ENCODE measurements at regions not wholly inside any gene's neighbourhood (a gene's known extent, or its start where the extent isn't known, plus 50 kb on each side); places are given as distances from the start of the nearest gene placed in this dataset.

DNA sequence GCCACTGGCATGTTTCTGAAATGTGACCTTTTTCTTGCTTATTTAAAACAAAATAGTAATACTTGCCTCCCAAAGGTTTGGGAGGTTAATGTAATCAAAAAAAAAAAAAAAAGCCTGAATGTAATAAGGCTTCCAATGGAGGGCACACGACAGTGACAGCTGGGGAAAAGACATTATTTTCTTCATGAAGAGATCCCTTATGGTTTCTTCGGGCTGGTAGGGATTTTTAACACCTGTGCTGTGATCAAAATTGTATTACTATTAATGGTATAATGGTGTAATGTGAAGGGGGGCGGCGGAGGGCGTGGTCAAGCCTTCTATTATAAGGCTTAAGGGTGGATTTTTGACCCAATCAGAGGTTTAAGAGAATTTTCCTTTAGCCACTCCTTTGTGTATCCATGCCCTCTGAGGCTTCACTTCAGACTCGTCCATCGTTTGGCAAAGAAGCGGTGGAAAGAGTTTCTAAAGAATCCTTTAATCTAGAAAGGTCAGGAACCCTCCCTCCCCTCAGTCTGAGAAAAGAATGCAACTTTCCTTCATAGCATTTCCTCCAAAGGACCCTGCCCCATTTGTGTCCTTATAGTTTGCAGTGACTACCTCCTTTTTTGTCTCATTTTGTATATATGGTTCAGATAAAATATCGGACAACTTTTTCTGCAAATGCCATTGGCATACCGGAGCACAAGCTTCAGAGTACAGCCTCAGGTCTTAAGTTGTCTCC, 89.5 kb upstream of the CHD2 start:
- TF ChIP-seq, protein P1, sequence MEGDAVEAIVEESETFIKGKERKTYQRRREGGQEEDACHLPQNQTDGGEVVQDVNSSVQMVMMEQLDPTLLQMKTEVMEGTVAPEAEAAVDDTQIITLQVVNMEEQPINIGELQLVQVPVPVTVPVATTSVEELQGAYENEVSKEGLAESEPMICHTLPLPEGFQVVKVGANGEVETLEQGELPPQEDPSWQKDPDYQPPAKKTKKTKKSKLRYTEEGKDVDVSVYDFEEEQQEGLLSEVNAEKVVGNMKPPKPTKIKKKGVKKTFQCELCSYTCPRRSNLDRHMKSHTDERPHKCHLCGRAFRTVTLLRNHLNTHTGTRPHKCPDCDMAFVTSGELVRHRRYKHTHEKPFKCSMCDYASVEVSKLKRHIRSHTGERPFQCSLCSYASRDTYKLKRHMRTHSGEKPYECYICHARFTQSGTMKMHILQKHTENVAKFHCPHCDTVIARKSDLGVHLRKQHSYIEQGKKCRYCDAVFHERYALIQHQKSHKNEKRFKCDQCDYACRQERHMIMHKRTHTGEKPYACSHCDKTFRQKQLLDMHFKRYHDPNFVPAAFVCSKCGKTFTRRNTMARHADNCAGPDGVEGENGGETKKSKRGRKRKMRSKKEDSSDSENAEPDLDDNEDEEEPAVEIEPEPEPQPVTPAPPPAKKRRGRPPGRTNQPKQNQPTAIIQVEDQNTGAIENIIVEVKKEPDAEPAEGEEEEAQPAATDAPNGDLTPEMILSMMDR (IDR thresholded peaks at IDR 0.05) = no peak
- DNase-seq (ENCODE audit: low spot score) (no peak), ATAC-seq (ENCODE audit: low FRiP score) (peak; percentile 17)

GRCh38 chr15:92811148-92811913, 88.8 kb upstream of the CHD2 start:
- DNase-seq (ENCODE audit: low spot score) (no peak), ATAC-seq (ENCODE audit: low FRiP score) (no peak)
- TF ChIP-seq, protein P1 (IDR thresholded peaks at IDR 0.05) = no peak

- no peak for DNase-seq (ENCODE audit: low spot score)
- ATAC-seq (ENCODE audit: low FRiP score) = no peak
- TF ChIP-seq, protein P1 (IDR thresholded peaks at IDR 0.05) = no peak
Measured at GRCh38 chr15:92812271-92812670, 87.9 kb upstream of the CHD2 start.

DNA sequence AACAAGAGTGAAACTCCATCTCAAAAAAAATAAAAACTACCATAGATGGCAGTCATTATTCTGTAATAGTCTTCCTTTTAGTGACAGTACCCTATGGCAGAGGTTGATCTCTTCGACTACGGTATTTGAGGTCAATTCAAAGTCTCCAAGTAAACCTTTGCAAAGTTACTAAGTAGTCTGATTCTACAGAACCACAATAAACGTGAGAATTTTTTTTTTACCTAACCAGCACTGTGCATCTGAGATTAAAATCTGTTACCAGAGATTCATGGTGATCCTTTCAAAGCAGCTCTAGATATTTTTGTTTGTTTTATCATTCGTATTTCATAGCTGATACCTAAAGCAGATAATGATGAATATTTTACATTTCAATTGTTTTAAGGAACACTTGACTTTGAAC, 86.6 kb upstream of the CHD2 start:
- TF ChIP-seq, protein P1 (IDR thresholded peaks at IDR 0.05) = no peak
- ATAC-seq (ENCODE audit: low FRiP score) = no peak
- no peak for DNase-seq (ENCODE audit: low spot score)

DNA sequence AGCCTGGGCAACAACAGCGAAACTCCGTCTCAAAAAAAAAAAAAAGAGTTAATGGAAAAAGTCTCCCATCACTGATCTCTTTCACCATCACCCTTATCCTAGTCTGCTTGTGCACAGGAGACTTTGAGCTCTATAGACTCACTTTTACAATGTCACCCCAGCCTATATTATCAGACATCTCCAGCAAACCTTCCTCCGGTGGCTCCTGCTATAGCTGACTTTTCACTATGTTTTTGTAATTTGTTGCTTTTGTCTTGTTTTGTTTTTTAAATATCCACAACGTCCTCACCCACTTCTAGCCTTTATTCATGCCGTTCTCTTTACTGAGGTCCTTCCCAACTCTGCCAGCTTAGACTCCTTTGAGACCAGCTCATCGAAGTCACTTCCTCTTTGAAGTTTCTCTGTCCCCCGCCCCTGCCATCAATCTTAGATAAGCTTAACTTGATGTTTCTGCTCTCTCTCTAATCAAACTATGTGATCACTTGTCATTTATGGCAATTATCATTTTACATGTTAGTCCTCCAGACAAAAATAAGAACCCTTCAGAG, 82.7 kb upstream of the CHD2 start:
- DNase-seq (ENCODE audit: low spot score) (no peak), ATAC-seq (ENCODE audit: low FRiP score) (no peak)
- TF ChIP-seq, protein P1 (IDR thresholded peaks at IDR 0.05) = no peak

DNA sequence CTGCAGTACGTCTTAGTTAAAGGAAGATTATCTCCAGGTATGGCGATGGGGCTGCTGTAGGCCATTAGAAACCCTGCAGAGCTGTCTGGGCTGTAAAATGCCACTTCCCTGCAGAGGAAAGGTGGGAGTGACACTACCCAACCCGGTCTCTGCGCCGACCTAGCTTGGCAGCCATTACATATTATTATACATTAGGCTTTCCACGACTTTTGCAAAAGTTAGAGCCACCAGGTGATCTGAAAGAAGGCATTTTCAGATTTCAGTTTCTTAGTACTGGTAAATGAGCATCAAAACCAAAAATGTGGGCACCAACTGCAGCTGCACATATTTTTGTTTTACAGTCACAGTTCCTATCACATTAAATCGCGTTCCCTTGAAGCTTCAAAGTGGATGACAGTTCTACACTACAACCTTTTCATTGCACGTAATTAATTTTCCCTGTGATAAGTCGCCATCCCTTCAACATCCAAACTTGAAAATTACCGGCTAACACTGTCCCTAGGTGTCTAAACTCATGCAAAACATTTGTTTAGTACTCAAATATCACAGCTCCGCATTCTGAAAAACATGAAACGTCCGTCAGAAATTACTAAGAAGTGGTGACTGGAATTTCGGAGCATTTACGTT, 81.4 kb upstream of the CHD2 start:
- no peak for ATAC-seq (ENCODE audit: low FRiP score)
- DNase-seq (ENCODE audit: low spot score) = no peak
- TF ChIP-seq, protein P1 (IDR thresholded peaks at IDR 0.05) = no peak

Data from omental fat pad (tissue), 3 donors.